ENCODE measurements at regions not wholly inside any gene's neighbourhood (a gene's known extent, or its start where the extent isn't known, plus 50 kb on each side); places are given as distances from the start of the nearest gene placed in this dataset.
"Not testable (repeated sequence)": the region's sequence is repeated elsewhere in the genome, so short reads cannot be mapped to it uniquely, and the experiment has no call there.

DNA sequence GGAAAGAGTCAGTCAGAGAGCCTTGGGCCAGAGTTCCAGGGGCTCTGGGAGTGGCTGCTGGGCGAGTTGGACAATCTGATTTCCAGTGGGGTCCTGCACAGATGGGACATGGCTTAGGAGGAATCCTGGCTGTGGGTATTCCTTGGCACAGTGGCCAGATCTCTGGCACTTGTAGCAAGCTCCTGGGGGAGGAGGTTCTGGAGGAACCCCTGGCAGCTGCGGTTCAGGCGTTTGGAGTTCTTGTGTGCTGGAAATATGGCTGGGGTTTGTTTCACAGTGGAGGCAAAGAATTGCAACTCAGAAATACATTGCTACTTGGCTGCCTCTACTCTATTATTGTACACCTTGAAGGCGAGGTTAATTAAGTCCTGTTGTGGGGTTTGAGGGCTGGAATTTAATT, 67.2 kb upstream of the SLC4A7 start:
- TF ChIP-seq CTCF, POLR2A (IDR thresholded peaks at IDR 0.05): not testable (repeated sequence)
